ENCODE measurements at regions not wholly inside any gene's neighbourhood (a gene's known extent, or its start where the extent isn't known, plus 50 kb on each side); places are given as distances from the start of the nearest gene placed in this dataset.

DNA sequence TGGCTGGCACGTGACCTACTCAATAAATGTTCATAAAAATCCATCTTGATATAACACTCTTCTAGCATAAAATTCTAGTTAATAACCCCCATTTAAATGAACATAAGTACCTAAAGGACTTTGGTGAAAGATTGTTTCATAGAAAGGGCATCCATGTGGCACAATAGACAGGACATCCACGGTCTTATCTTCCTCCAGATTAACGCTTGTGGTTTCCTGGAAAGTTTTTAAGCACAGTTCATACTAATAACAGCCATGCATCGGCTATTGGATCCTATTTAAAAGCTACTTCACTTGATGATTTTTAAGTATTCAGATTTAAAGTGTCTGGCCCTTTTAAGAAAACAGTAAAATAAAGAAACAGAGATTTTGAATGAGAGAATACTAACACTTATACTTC is 288.3 kb downstream of the AHR start:
- Mint-ChIP-seq H3K27ac (no peak overlapping the region), H3K36me3 (no peaks in the 10 kb centered on the region), H3K4me1 (no peaks in the 10 kb centered on the region), H3K27me3 (peaks cover 5% of the 10 kb centered on the region), H3K4me3 (no peak overlapping the region), H3K9me3 (no peaks in the 10 kb centered on the region)
- ATAC-seq (ENCODE audit: low read depth) (no peak), DNase-seq (ENCODE audit: low spot score in 2 of 2) (no peak)

DNA sequence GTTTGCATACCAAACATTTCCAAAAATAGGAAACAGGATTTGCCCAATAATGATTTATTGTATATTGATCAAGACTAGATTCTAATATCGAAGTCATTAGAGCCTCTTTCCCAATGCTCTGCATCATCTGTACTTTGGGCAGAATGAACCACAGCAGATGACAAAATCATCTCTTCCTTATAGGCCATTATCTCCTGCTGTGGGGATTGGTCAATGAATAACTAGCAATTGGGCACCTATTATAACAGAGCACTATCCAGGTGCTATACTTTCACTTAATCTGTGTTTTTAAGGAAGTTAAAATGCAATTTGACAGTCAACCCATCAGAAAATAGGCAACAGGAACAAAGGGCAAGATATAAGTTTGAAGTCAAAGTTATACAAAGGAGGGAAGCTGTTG is 290.3 kb downstream of the AHR start:
- Mint-ChIP-seq H3K27ac (no peak overlapping the region), H3K27me3 (peaks cover under 1% of the 10 kb centered on the region), H3K4me1 (no peaks in the 10 kb centered on the region), H3K9me3 (no peaks in the 10 kb centered on the region), H3K4me3 (no peak overlapping the region), H3K36me3 (no peaks in the 10 kb centered on the region)
- ATAC-seq (ENCODE audit: low read depth) = no peak
- DNase-seq (ENCODE audit: low spot score in 2 of 2) = no peak

DNA sequence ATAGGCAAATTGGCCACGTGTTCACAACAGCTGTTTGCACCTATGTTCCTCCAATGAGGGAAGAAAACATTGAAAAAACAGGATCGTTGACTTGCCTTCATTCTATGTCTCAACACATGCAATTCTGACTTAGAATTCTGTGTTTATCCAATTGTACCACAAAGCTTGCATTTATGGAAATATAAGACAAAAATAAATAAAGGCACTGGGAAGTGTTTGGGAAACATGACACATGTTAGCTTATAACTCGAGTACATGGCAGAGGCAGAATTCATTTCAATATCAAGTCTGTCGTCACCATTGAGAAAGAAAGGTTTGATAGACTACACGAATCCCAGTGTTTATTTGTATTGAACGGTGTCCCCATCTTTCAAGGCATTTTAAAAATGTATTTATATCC is 291.2 kb downstream of the AHR start:
- H3K4me3 Mint-ChIP-seq = no peak overlapping the region
- H3K4me1 Mint-ChIP-seq = no peaks in the 10 kb centered on the region
- H3K9me3 Mint-ChIP-seq = no peaks in the 10 kb centered on the region
- ATAC-seq (ENCODE audit: low read depth) = no peak
- no peaks in the 10 kb centered on the region for H3K36me3 Mint-ChIP-seq
- no peaks in the 10 kb centered on the region for H3K27me3 Mint-ChIP-seq
- no peak for DNase-seq (ENCODE audit: low spot score in 2 of 2)
- H3K27ac Mint-ChIP-seq = no peak overlapping the region

DNA sequence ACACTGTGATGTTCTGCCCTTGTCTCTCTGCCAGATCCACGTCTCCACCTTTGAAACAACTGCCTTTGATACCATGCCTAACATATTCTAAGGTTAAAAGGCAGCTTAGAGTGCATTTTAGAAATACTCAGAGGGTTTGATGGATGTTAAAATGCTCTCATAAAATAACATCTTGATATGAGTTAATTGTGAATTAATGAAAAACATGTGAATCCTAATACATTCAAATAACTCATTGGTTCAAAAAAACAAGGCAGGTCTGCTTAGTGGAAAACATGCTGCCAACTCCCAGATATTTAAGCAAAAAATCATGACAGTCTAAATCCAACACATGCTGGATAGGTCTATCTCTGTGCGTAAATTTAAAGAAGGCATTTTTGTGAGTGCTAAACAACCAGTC is 291.8 kb downstream of the AHR start:
- no peak overlapping the region for H3K4me3 Mint-ChIP-seq
- no peaks in the 10 kb centered on the region for H3K36me3 Mint-ChIP-seq
- no peak overlapping the region for H3K27ac Mint-ChIP-seq
- DNase-seq (ENCODE audit: low spot score in 2 of 2) (no peak), ATAC-seq (ENCODE audit: low read depth) (no peak)
- H3K4me1 Mint-ChIP-seq = no peaks in the 10 kb centered on the region
- H3K9me3 Mint-ChIP-seq = no peaks in the 10 kb centered on the region
- peaks cover 1% of the 10 kb centered on the region for H3K27me3 Mint-ChIP-seq

DNA sequence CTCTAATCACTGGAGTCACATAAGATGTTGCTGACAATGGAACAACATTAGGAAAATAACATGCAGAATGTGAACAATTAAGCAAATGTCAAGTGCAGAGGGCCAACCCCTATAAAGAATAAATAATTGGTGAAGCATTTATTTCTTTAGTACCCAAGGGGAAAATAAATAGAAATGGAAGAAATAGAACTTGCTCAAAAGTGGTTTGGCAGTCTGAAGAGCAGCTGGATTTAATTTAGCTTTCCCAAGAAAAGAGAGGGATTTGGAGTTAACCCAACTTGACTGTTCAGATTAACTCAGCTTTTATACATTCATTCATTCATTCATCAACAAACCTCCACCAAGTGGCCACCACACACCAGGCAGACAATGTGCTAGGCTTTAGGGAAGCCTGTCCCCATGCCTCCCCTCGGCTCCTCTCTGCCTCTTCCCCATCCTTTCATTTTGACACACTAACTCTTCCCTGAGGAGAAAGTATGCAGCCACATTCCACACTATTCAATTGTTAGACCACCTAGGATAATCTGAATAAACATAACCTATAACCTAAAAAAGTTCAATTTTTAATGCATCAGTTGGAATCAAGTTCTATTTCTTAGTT is 295.5 kb downstream of the AHR start:
- H3K27me3 Mint-ChIP-seq = peaks cover 1% of the 10 kb centered on the region
- no peaks in the 10 kb centered on the region for H3K9me3 Mint-ChIP-seq
- no peak overlapping the region for H3K4me3 Mint-ChIP-seq
- ATAC-seq (ENCODE audit: low read depth) (no peak), DNase-seq (ENCODE audit: low spot score in 2 of 2) (no peak)
- no peaks in the 10 kb centered on the region for H3K36me3 Mint-ChIP-seq
- no peaks in the 10 kb centered on the region for H3K4me1 Mint-ChIP-seq
- no peak overlapping the region for H3K27ac Mint-ChIP-seq

DNA sequence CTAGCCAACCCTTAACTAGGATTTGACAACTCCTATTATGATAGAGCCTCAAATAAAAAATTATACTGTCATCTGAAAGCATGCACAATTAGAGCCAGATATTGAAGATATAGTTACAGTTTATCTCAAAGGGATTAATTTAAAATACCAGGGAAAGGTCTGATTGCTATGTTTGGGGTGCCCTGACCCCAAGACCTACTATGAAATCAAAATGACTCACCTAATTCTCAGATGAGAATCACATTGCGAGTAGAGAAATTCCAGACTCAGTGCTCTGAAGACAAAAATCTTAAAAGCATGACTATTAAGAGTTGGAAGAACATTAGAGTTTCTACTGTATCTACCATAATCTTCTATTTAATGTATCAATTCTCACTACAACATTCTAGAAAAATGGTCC is 297.1 kb downstream of the AHR start:
- ATAC-seq (ENCODE audit: low read depth) = no peak
- H3K36me3 Mint-ChIP-seq = no peaks in the 10 kb centered on the region

DNA sequence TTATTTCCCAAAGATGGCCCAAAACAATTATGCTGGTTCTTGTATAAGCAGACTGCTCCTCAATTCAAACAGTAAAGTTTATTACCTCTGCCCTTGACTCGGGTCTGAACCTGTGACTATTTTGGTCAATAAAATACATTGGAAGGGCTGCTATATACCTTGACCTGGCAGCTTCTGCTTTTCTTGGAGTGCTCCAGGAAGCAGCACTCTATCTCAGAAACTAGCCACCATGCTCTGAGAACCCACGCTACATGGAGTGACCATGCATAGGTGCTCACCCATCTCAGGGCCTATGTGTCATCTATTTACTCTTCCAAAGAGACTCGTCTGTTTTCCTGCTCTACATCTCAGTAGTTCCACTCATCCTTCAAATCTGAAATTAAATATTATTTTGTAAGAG is 299.9 kb downstream of the AHR start:
- no peaks in the 10 kb centered on the region for H3K4me1 Mint-ChIP-seq
- peaks cover 4% of the 10 kb centered on the region for H3K27me3 Mint-ChIP-seq
- no peak for ATAC-seq (ENCODE audit: low read depth)
- no peaks in the 10 kb centered on the region for H3K36me3 Mint-ChIP-seq
- H3K27ac Mint-ChIP-seq = no peak overlapping the region
- peaks cover under 1% of the 10 kb centered on the region for H3K9me3 Mint-ChIP-seq
- DNase-seq (ENCODE audit: low spot score in 2 of 2) = no peak
- H3K4me3 Mint-ChIP-seq = no peak overlapping the region

More for the DNA sequence above, 297.1 kb downstream of the AHR start:
- Mint-ChIP-seq H3K4me1 (no peaks in the 10 kb centered on the region), H3K27me3 (peaks cover 1% of the 10 kb centered on the region), H3K4me3 (no peak overlapping the region), H3K27ac (no peak overlapping the region), H3K9me3 (no peaks in the 10 kb centered on the region)
- DNase-seq (ENCODE audit: low spot score in 2 of 2) = no peak

DNA sequence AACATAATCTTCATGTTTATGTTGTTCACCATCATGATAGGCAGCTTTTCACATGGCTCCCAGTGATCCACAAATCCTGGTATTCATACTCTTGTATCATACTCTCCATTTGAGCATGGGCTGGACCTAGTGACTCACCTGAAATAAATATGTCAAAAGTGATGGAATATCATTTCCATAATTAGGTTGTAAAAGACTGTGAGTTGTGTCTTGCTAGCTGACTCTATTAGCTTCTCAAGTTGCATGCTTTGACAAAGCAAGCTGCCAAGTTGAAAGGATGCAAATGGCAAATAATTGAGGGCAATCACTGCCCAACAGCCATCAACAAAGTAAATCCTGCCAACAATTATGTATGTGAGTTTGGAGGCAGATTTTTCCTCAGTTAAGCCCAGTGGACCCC is 300.4 kb downstream of the AHR start:
- Mint-ChIP-seq H3K4me3 (no peak overlapping the region), H3K9me3 (peaks cover 5% of the 10 kb centered on the region), H3K4me1 (no peaks in the 10 kb centered on the region), H3K27me3 (peaks cover 6% of the 10 kb centered on the region), H3K36me3 (peaks cover 2% of the 10 kb centered on the region), H3K27ac (no peak overlapping the region)
- ATAC-seq (ENCODE audit: low read depth) = no peak
- no peak for DNase-seq (ENCODE audit: low spot score in 2 of 2)

DNA sequence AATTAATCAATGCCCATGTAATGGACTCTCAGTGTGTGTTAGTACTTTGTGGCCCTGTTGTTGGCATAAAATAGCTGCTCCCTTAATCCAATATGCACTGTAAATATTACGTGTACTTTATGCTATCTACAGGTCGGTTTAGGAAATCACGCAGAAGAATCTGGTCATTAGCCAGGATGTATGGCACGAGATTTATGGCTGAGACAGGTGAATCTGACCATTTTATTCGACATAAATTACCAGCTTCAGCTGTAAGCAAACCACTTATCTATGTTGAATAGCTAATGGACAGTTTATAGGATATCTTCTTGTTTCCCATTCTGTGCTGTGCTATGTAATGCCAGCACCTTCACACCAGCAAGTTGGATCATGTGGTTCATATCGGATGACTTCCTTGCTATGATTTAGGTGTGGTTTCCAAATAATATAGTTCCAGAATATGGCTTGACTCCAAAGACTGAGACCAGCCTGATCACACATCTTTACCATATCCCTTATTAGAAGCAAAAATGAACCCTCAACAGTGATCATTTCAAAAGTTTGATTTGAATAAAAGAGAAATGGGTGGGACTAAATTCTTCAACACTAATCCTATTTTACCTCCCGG is 301.4 kb downstream of the AHR start:
- Mint-ChIP-seq H3K27ac (no peak overlapping the region), H3K4me3 (no peak overlapping the region), H3K27me3 (peaks cover 7% of the 10 kb centered on the region), H3K36me3 (peaks cover 2% of the 10 kb centered on the region), H3K4me1 (no peaks in the 10 kb centered on the region), H3K9me3 (peaks cover 6% of the 10 kb centered on the region)
- DNase-seq (ENCODE audit: low spot score in 2 of 2) (no peak), ATAC-seq (ENCODE audit: low read depth) (no peak)

DNA sequence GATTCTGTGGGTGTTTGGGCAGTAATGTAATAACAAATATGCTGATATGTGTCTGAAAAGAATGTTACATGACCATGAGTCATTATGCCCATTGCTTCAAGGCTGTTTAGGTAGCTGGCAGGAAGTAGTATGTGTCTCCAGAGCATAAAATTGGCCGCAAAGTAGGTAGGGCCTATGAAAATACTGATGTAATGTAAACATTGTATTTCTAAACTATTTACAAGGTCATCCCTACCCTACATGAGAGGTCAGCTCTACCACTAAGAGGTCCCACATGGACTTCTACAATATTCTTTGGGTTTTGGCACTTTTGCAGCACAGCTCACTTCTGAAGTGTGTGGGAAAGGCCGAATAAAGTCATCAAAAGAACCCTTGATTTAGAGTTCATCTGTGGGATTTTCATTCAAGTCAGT is 301.9 kb downstream of the AHR start:
- H3K9me3 Mint-ChIP-seq = peaks cover 6% of the 10 kb centered on the region
- DNase-seq (ENCODE audit: low spot score in 2 of 2) (no peak), ATAC-seq (ENCODE audit: low read depth) (no peak)
- H3K4me3 Mint-ChIP-seq = no peak overlapping the region
- H3K27ac Mint-ChIP-seq = no peak overlapping the region
- peaks cover 6% of the 10 kb centered on the region for H3K27me3 Mint-ChIP-seq
- H3K36me3 Mint-ChIP-seq = peaks cover 2% of the 10 kb centered on the region
- H3K4me1 Mint-ChIP-seq = no peaks in the 10 kb centered on the region

DNA sequence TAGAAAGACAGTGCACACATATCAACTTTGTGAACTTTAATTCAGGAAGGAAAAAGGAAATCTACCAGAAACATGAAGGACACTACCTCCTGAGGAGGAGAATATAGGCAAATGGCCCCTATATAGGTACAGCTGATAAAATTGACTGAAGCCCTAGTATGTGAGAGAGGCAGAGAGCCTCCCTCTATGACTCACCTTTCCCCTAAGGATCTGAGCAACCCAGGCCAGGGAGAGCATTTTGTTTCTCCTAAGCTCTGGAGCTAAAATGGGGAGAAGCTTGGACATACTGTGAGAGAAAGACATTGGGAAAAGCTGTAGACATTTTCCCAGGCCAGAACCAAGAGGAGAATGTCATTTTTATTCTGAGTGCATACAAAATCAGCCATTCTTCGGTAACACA is 303.5 kb downstream of the AHR start:
- DNase-seq (ENCODE audit: low spot score in 2 of 2) = no peak
- Mint-ChIP-seq H3K27me3 (peaks cover 6% of the 10 kb centered on the region), H3K4me3 (no peak overlapping the region), H3K27ac (no peak overlapping the region), H3K36me3 (peaks cover 2% of the 10 kb centered on the region), H3K9me3 (peaks cover 6% of the 10 kb centered on the region), H3K4me1 (no peaks in the 10 kb centered on the region)
- no peak for ATAC-seq (ENCODE audit: low read depth)

DNA sequence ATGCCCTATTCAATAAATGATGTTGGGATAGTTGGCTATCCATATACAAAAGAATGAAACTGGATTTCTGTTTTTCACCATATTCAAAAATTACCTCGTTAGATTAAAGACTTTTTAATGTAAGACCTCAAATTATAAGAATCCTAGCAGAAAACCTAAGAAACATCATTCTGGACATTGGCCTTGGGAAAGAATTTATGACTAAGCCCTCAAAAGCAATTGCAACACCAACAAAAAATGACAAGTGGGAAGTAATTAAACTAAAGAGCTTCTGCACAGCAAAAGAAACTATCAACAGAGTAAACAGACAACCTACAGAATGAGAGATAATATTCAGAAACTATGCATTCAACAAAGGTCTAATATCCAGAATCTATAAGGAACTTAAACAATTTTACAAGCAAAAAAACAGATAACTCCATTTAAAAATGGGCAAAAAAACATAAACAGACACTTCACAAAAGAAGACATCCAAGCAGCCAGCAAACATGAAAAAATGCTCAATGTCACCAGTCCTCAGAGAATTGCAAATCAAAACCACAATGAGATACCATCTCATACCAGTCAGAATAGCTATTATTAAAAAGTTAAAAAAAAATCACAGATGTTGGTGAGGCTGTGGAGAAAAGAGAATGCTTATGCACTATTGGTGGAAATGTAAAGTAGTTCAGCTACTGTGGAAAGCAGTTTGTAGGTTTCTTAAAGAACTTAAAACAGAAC is 309.8 kb downstream of the AHR start:
- peaks cover 2% of the 10 kb centered on the region for H3K36me3 Mint-ChIP-seq
- H3K4me1 Mint-ChIP-seq = no peaks in the 10 kb centered on the region
- H3K4me3 Mint-ChIP-seq = no peak overlapping the region
- peaks cover 3% of the 10 kb centered on the region for H3K27me3 Mint-ChIP-seq
- ATAC-seq (ENCODE audit: low read depth) (no peak), DNase-seq (ENCODE audit: low spot score in 2 of 2) (no peak)
- H3K9me3 Mint-ChIP-seq = peaks cover 6% of the 10 kb centered on the region
- H3K27ac Mint-ChIP-seq = no peak overlapping the region

DNA sequence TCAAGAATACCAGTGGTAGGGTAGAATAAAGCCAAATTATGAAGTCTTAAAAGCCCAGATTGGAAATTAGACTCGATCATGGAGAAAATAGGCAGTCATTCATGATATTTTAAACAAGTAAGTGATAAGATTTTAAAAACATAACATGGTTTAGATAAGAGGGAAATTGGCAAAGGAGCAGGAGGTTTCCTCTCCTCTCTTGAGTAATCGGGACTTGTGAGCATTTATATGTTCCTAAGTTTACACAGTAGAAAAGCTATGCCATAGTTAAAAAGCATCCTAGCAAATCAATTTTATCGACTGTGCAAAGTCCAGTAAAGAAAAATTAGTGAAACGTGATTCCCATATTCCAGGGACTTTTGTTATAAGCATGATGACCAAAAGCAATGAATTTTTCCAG is 313.2 kb downstream of the AHR start:
- Mint-ChIP-seq H3K9me3 (no peaks in the 10 kb centered on the region), H3K27ac (no peak overlapping the region), H3K4me1 (no peaks in the 10 kb centered on the region), H3K4me3 (no peak overlapping the region), H3K27me3 (no peaks in the 10 kb centered on the region), H3K36me3 (no peaks in the 10 kb centered on the region)
- ATAC-seq (ENCODE audit: low read depth) (no peak), DNase-seq (ENCODE audit: low spot score in 2 of 2) (no peak)

DNA sequence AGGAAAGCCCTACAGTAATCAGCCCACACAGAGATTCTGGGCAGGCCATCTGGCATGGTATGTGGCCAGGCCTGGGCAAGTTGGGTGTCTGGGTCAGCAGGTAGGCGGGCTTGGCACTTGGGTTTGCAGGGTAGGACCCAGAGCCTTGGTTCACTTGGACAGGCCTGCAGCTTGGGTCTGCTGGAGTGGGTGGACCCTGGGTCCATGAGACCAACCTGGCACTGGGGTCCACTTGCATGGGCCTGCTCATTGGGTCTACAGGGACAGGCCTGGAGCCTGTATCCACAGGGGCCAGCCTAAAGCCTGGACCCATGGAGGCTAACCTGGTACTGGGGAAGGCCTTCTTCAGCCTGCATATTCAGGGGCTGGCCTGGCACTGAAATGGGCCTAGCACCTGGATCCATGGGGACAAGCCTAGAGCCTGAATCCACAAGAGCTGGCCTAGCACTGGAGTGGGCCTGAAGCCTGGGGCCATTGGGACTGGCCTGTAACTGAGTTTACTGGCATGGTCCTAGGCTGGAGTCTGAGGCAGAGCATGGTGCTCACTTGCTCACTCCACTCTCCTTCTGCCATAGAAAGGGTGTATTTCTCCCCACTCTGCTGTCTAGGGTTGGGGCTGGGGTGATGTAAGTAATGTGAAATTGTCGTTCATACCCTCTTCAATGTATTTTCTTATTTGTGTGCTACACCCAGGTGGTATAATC is 315.0 kb downstream of the AHR start:
- DNase-seq (ENCODE audit: low spot score in 2 of 2) (no peak), ATAC-seq (ENCODE audit: low read depth) (no peak)
- H3K9me3 Mint-ChIP-seq = no peaks in the 10 kb centered on the region
- H3K27me3 Mint-ChIP-seq = no peaks in the 10 kb centered on the region
- no peaks in the 10 kb centered on the region for H3K36me3 Mint-ChIP-seq
- no peaks in the 10 kb centered on the region for H3K4me1 Mint-ChIP-seq
- H3K27ac Mint-ChIP-seq = no peak overlapping the region
- no peak overlapping the region for H3K4me3 Mint-ChIP-seq
